ENCODE measurements at regions not wholly inside any gene's neighbourhood (a gene's known extent, or its start where the extent isn't known, plus 50 kb on each side); places are given as distances from the start of the nearest gene placed in this dataset.

DNA sequence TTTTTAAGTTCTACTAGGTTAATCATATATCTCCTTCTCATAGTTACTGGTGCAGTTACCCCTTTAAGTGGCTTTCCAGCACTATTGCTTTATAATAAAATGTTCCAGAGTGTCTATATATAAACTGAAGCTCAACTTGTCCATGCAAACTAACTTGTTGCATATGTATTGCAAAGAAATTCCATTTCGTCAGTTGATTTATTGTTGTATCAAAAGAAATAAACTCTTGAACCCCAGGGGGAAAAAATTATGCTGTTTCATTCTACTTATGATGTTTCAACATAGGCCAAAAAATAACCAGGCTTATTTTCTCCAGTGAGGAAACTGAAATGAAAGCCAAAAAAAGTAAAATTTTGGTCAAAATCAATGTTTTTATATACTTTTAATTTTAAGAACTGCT is 491.9 kb downstream of the NR4A2 start:
- TF ChIP-seq, protein P1, sequence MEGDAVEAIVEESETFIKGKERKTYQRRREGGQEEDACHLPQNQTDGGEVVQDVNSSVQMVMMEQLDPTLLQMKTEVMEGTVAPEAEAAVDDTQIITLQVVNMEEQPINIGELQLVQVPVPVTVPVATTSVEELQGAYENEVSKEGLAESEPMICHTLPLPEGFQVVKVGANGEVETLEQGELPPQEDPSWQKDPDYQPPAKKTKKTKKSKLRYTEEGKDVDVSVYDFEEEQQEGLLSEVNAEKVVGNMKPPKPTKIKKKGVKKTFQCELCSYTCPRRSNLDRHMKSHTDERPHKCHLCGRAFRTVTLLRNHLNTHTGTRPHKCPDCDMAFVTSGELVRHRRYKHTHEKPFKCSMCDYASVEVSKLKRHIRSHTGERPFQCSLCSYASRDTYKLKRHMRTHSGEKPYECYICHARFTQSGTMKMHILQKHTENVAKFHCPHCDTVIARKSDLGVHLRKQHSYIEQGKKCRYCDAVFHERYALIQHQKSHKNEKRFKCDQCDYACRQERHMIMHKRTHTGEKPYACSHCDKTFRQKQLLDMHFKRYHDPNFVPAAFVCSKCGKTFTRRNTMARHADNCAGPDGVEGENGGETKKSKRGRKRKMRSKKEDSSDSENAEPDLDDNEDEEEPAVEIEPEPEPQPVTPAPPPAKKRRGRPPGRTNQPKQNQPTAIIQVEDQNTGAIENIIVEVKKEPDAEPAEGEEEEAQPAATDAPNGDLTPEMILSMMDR (IDR thresholded peaks at IDR 0.05) = no peak
- no peak for TF ChIP-seq POLR2A (IDR thresholded peaks at IDR 0.05)

Data from testis (tissue), 2 donors.